GM12878 (cell line): ENCODE measurements at regions not wholly inside any gene's neighbourhood (a gene's known extent, or its start where the extent isn't known, plus 50 kb on each side); places are given as distances from the start of the nearest gene placed in this dataset.
A peak's percentile ranks its signal among the peaks of the same experiment; 100 is the strongest.

Experiments used
- ATAC-seq: fragments of 200-7000 bp; cut with Tn5 transposase; 3 replicates; pipeline ENCODE4 v1.9.1; 2020; ENCODE audit warnings: mild to moderate bottlenecking, moderate library complexity
- BruUV-seq: library from RNA; stranded (reverse); fragments of 400-500 nt; replicated peaks from 2 replicates; lab custom pipeline; 2021; lab: Mats Ljungman, UMichigan
- CTCF ChIA-PET: fragments of 300-600 bp; sonication (Branson Sonifier 250); formaldehyde crosslinking; extraction: SDS; loops from one replicate; lab custom pipeline; 2021; ENCODE audit warnings: inconsistent platforms; lab: Yijun Ruan, JAX
- POLR2A ChIA-PET: fragments of 350-600 bp; formaldehyde crosslinking; extraction: SDS; loops from one replicate; lab custom pipeline; 2021; ENCODE audit warnings: inconsistent platforms; lab: Charles Lee
- RAD21 ChIA-PET: fragments of 300-600 bp; sonication (Branson Sonifier 250); formaldehyde crosslinking; loops from one replicate; lab custom pipeline; 2023; ENCODE audit warnings: antibody characterized with exemption; ENCODE audit not compliant: unreplicated experiment; lab: Charles Lee
- SMC1A ChIA-PET: fragments of 300-600 bp; sonication (Branson Sonifier 250); formaldehyde crosslinking; loops from one replicate; lab custom pipeline; 2023; ENCODE audit not compliant: unreplicated experiment, uncharacterized antibody; lab: Charles Lee
- DNase-seq: peaks from one replicate; pipeline ENCODE4 v3.0.0-alpha.2; 2011; ENCODE audit warnings: low read depth, low spot score
- FAIRE-seq: peaks from 3 replicates; lab custom pipeline; 2011; peaks lifted over from hg19 to GRCh38; lab: Jason Lieb, UNC
- H2AFZ ChIP-seq: 2 replicates; pipeline ENCODE4 v1.6.0; 2011; ENCODE audit warnings: low read depth, low read length, control low read depth; ENCODE audit not compliant: control insufficient read depth
- H3K27ac ChIP-seq: 2 replicates; pipeline ENCODE4 v1.5.1; 2011; ENCODE audit warnings: control low read depth; ENCODE audit not compliant: control insufficient read depth, insufficient read depth
- H3K27me3 ChIP-seq, 2 experiments: replicated peaks in 1 of 2; 2 replicates each; pipeline versions ENCODE4 v1.6.0 to v1.6.1; 2011; ENCODE audit warnings: low read length in 1 of 2; ENCODE audit not compliant: control insufficient read depth in 2 of 2, insufficient read depth in 2 of 2
- H3K36me3 ChIP-seq, 2 experiments: 2 replicates each; pipeline ENCODE4 v1.5.1; 2011; ENCODE audit warnings: low read length in 1 of 2; ENCODE audit not compliant: control insufficient read depth in 2 of 2, insufficient read depth in 2 of 2
- H3K4me1 ChIP-seq: 2 replicates; pipeline ENCODE4 v1.6.1; 2011; ENCODE audit warnings: mild to moderate bottlenecking, low read length, moderate library complexity, mixed read lengths; ENCODE audit not compliant: control insufficient read depth, insufficient read depth
- H3K4me2 ChIP-seq: 2 replicates; pipeline ENCODE4 v1.6.0; 2011; ENCODE audit warnings: control low read depth; ENCODE audit not compliant: control insufficient read depth, insufficient read depth
- H3K4me3 ChIP-seq: fragments of 200-600 bp; sonication (generic); 2 replicates; pipeline ENCODE4 v1.5.1; 2016
- H3K79me2 ChIP-seq: 2 replicates; pipeline ENCODE4 v1.6.0; 2011; ENCODE audit warnings: low read length; ENCODE audit not compliant: control insufficient read depth, insufficient read depth
- H3K9ac ChIP-seq: 2 replicates; pipeline ENCODE4 v1.8.0; 2011; ENCODE audit warnings: low read length, control low read depth, mixed read lengths; ENCODE audit not compliant: control insufficient read depth, insufficient read depth
- H3K9me3 ChIP-seq: replicated peaks from 3 replicates; pipeline ENCODE4 v1.5.1; 2011; ENCODE audit warnings: mild to moderate bottlenecking, low read length; ENCODE audit not compliant: control insufficient read depth, insufficient read depth
- H4K20me1 ChIP-seq: 2 replicates; pipeline ENCODE4 v1.6.0; 2011; ENCODE audit not compliant: control insufficient read depth, insufficient read depth
- EGR1 ChIP-seq, 2 experiments: IDR thresholded peaks; 1 replicate in 1 of 2; 2 replicates in 1 of 2; pipeline ENCODE4 v1.6.1; 2011 to 2012; ENCODE audit warnings: low read depth in 2 of 2, low read length in 2 of 2, borderline replicate concordance in 1 of 2, mild to moderate bottlenecking in 1 of 2, moderate library complexity in 1 of 2
- EZH2 ChIP-seq: IDR thresholded peaks from 2 replicates; pipeline ENCODE4 v1.6.1; 2012; ENCODE audit warnings: low read depth, mild to moderate bottlenecking, control low read depth, inconsistent platforms, low read length, borderline replicate concordance; ENCODE audit not compliant: control insufficient read depth
- ZBTB11 ChIP-seq: fragments of 450-650 bp; formaldehyde crosslinking; IDR thresholded peaks from 2 replicates; pipeline ENCODE4 v1.5.0; 2022; ENCODE audit warnings: mild to moderate bottlenecking, missing genetic modification characterization
- ZNF217 ChIP-seq: fragments of 450-650 bp; IDR thresholded peaks from 2 replicates; pipeline ENCODE4 v1.6.1; 2017; ENCODE audit warnings: antibody characterized with exemption, mild to moderate bottlenecking
- in situ Hi-C: fragments of 300-500 bp; cut with MboI; formaldehyde crosslinking; loops from 9 replicates; pipeline ENCODE4 v1.14.3; 2018; ENCODE audit warnings: mixed read lengths
- intact Hi-C: fragments of 100-400 bp; cut with micrococcal nuclease; formaldehyde crosslinking; loops from one replicate; pipeline ENCODE4 v1.14.2; 2022; ENCODE audit not compliant: unreplicated experiment

- TF ChIP-seq ZBTB11 (CRISPR knock-in tag) = no peak
Observed at GRCh38 chr6:11865680-11866300, 87.2 kb upstream of the ADTRP start (continued).

GRCh38 chr6:11858439-11858838 lies 79.8 kb upstream of the ADTRP start:
- H2AFZ ChIP-seq = no peak overlapping the region
- ATAC-seq = no peak
- no peak for FAIRE-seq
- ChIA-PET CTCF (interaction anchor here (0.6 to 1.4 kb wide), 2 partner anchors 16 to 18 kb away, joined by 3 to 5 read pairs; no protein-coding TSS in a partner anchor), POLR2A (no interaction called here), SMC1A (interaction anchor here (1.2 to 1.4 kb wide), 2 partner anchors 17 to 135 kb away, joined by 5 to 10 read pairs; no protein-coding TSS in a partner anchor), RAD21 (no interaction called here)
- intact Hi-C loops = no loop called here
- H3K4me1 ChIP-seq = peaks cover 10% of the 10 kb centered on the region
- H3K4me3 ChIP-seq = no peak overlapping the region
- H3K27me3 ChIP-seq = no peaks in the 10 kb centered on the region
- DNase-seq = no peak
- H4K20me1 ChIP-seq = no peaks in the 10 kb centered on the region
- no peaks in the 10 kb centered on the region for H3K36me3 ChIP-seq
- in situ Hi-C loops = no loop called here
- no peak overlapping the region for H3K9ac ChIP-seq
- peaks cover 14% of the 10 kb centered on the region for H3K9me3 ChIP-seq
- no peak overlapping the region for H3K4me2 ChIP-seq
- no TSS peak for BruUV-seq
- H3K79me2 ChIP-seq = no peaks in the 10 kb centered on the region
- H3K27ac ChIP-seq = no peak overlapping the region
- TF ChIP-seq EGR1 (IDR thresholded peaks at IDR 0.05; ENCODE audit: borderline replicate concordance in 1 of 2, low read depth in 2 of 2, low read length in 2 of 2) (no peak), ZNF217 (peak; percentile 49; the same call in 1 of the 2 replicates), EZH2 (no peak)
